Glutamatergic neuron (in vitro differentiated cells): ENCODE measurements at regions not wholly inside any gene's neighbourhood (a gene's known extent, or its start where the extent isn't known, plus 50 kb on each side); places are given as distances from the start of the nearest gene placed in this dataset.

ENCODE experiments used
- DNase-seq: peaks from one replicate; pipeline ENCODE4 v3.0.0; 2022
- H3K27ac Mint-ChIP-seq: one replicate; pipeline ENCODE4 v1.8.0; 2020; ENCODE audit warnings: mild to moderate bottlenecking, mixed read lengths, inconsistent platforms; ENCODE audit not compliant: unreplicated experiment
- H3K27me3 Mint-ChIP-seq: one replicate; pipeline ENCODE4 v1.8.0; 2020; ENCODE audit warnings: mild to moderate bottlenecking, moderate library complexity, mixed read lengths, inconsistent platforms; ENCODE audit not compliant: unreplicated experiment
- H3K36me3 Mint-ChIP-seq: one replicate; pipeline ENCODE4 v1.8.0; 2020; ENCODE audit warnings: mild to moderate bottlenecking, mixed read lengths, inconsistent platforms; ENCODE audit not compliant: unreplicated experiment
- H3K4me1 Mint-ChIP-seq: one replicate; pipeline ENCODE4 v1.8.0; 2020; ENCODE audit warnings: mild to moderate bottlenecking, low read depth, mixed read lengths, inconsistent platforms; ENCODE audit not compliant: unreplicated experiment
- H3K4me3 Mint-ChIP-seq: one replicate; pipeline ENCODE4 v1.8.0; 2020; ENCODE audit warnings: mild to moderate bottlenecking, mixed read lengths, inconsistent platforms; ENCODE audit not compliant: unreplicated experiment
- H3K9me3 Mint-ChIP-seq: one replicate; pipeline ENCODE4 v1.8.0; 2020; ENCODE audit warnings: mild to moderate bottlenecking, moderate library complexity, mixed read lengths, inconsistent platforms; ENCODE audit not compliant: unreplicated experiment
- CTCF ChIP-seq: fragments of 200-600 bp; sonication (generic); IDR thresholded peaks from one replicate; pipeline ENCODE4 v1.5.0; 2021; ENCODE audit not compliant: partially characterized antibody, unreplicated experiment
- microRNA-seq: library from miRNA; unstranded; fragments of <30 nt; microRNA quantifications from one replicate; pipeline ENCODE4, GENCODE V29; 2020; ENCODE audit not compliant: unreplicated experiment

- Mint-ChIP-seq H3K27me3 (peaks cover 2% of the 10 kb centered on the region), H3K27ac (no peak overlapping the region), H3K4me3 (no peak overlapping the region), H3K9me3 (no peaks in the 10 kb centered on the region), H3K36me3 (no peaks in the 10 kb centered on the region), H3K4me1 (no peaks in the 10 kb centered on the region)
- TF ChIP-seq CTCF: no peak
- no peak for DNase-seq
Measured at GRCh38 chr3:44186111-44186672, 55.5 kb upstream of the TOPAZ1 start.

- Mint-ChIP-seq H3K36me3 (no peaks in the 10 kb centered on the region), H3K4me1 (no peaks in the 10 kb centered on the region), H3K9me3 (no peaks in the 10 kb centered on the region), H3K27me3 (peaks cover 2% of the 10 kb centered on the region), H3K27ac (no peak overlapping the region), H3K4me3 (no peak overlapping the region)
- TF ChIP-seq CTCF: no peak
- no peak for DNase-seq
Measured at GRCh38 chr3:44186712-44187111, 55.0 kb upstream of the TOPAZ1 start.

Small RNA genes lying in the stretch of these regions (microRNA-seq; reads per million reads assigned to microRNA genes)
- gene MIR138-1: 228 reads per million, percentile 81 among the genes with 10 or more reads in this experiment
